Adrenal gland (tissue), 5 donors: ENCODE measurements at regions not wholly inside any gene's neighbourhood (a gene's known extent, or its start where the extent isn't known, plus 50 kb on each side); places are given as distances from the start of the nearest gene placed in this dataset.

ENCODE experiments used
- CTCF ChIP-seq, 6 experiments: fragments of 450-650 bp in 4 of 6; fragments of 200-600 bp in 2 of 6; sonication (generic) in 1 of 6; IDR thresholded peaks; 1 replicate in 5 of 6; 2 replicates in 1 of 6; pipeline versions ENCODE4 v1.5.1 to v1.8.0; 2016 to 2021; ENCODE audit warnings: antibody characterized with exemption in 6 of 6, mild to moderate bottlenecking in 2 of 6, moderate library complexity in 1 of 6
- POLR2A ChIP-seq, 2 donors: fragments of 450-650 bp; IDR thresholded peaks; one replicate each; pipeline ENCODE4 v1.6.1; 2017; ENCODE audit warnings: antibody characterized with exemption in 2 of 2, mild to moderate bottlenecking in 2 of 2, moderate library complexity in 1 of 2
- donor health status: DM: no; HTN: no; CAD: no.

- TF ChIP-seq CTCF (IDR thresholded peaks at IDR 0.05) (no peak), POLR2A (IDR thresholded peaks at IDR 0.05) (no peak)
Observed at GRCh38 chr2:36271266-36271665, 84.3 kb upstream of the CRIM1 start.
